H1 (cell line): ENCODE measurements at regions not wholly inside any gene's neighbourhood (a gene's known extent, or its start where the extent isn't known, plus 50 kb on each side); places are given as distances from the start of the nearest gene placed in this dataset.

Source experiments
- CTCF ChIA-PET: fragments of 300-600 bp; sonication (Branson Sonifier 250); formaldehyde crosslinking; loops from one replicate; lab custom pipeline; 2021; ENCODE audit not compliant: partially characterized antibody; lab: Charles Lee
- POLR2A ChIA-PET: fragments of 300-600 bp; sonication (Branson Sonifier 250); formaldehyde crosslinking; loops from one replicate; lab custom pipeline; 2021; ENCODE audit warnings: inconsistent platforms; ENCODE audit not compliant: partially characterized antibody; lab: Charles Lee
- DNase-seq, 2 experiments: peaks; one replicate each; pipeline versions ENCODE4 v3.0.0 to v3.0.0-alpha.2; 2010 to 2022; ENCODE audit warnings: low spot score in 2 of 2, low read depth in 1 of 2, mixed read lengths in 1 of 2
- FAIRE-seq: peaks from 2 replicates; lab custom pipeline; 2011; peaks lifted over from hg19 to GRCh38; lab: Jason Lieb, UNC
- H2AFZ ChIP-seq: 2 replicates; pipeline ENCODE4 v1.8.1; 2012; ENCODE audit warnings: low read length, inconsistent platforms
- H2AK5ac ChIP-seq: 2 replicates; pipeline ENCODE4 v1.6.1; 2013; ENCODE audit warnings: low read depth, low read length
- H2BK120ac ChIP-seq: replicated peaks from 2 replicates; pipeline ENCODE3; 2013; ENCODE audit warnings: low read depth, low read length, inconsistent platforms
- H2BK12ac ChIP-seq: 2 replicates; pipeline ENCODE4 v1.6.1; 2013; ENCODE audit warnings: low read depth, low read length
- H2BK15ac ChIP-seq: 2 replicates; pipeline ENCODE4 v1.6.1; 2013; ENCODE audit warnings: low read length
- H2BK20ac ChIP-seq: 2 replicates; pipeline ENCODE4 v1.6.1; 2013; ENCODE audit warnings: low read length
- H2BK5ac ChIP-seq: 2 replicates; pipeline ENCODE4 v1.6.1; 2013; ENCODE audit warnings: low read depth, low read length
- H3K14ac ChIP-seq: 2 replicates; pipeline ENCODE4 v1.6.1; 2013; ENCODE audit warnings: inconsistent platforms; ENCODE audit not compliant: insufficient read length
- H3K18ac ChIP-seq: 2 replicates; pipeline ENCODE4 v1.6.1; 2013; ENCODE audit warnings: low read length; ENCODE audit errors: extremely low read depth
- H3K23ac ChIP-seq: 2 replicates; pipeline ENCODE4 v1.6.1; 2013; ENCODE audit warnings: inconsistent platforms; ENCODE audit not compliant: insufficient read length
- H3K23me2 ChIP-seq: 2 replicates; pipeline ENCODE4 v1.6.1; 2013; ENCODE audit warnings: low read depth, low read length
- H3K27ac ChIP-seq: 2 replicates; pipeline ENCODE4 v1.6.1; 2011; ENCODE audit warnings: low read depth, low read length, inconsistent platforms
- H3K27me3 ChIP-seq, 4 experiments: replicated peaks in 1 of 4; 1 replicate in 1 of 4; 2 replicates in 3 of 4; pipeline versions ENCODE4 v1.6.1 to v1.8.1; 2011 to 2013; ENCODE audit warnings: low read length in 3 of 4, mild to moderate bottlenecking in 3 of 4, inconsistent platforms in 2 of 4, mixed read lengths in 2 of 4, moderate library complexity in 1 of 4; ENCODE audit not compliant: control insufficient read depth in 3 of 4, insufficient read depth in 3 of 4; ENCODE audit errors: extremely low read depth in 1 of 4
- H3K36me3 ChIP-seq, 4 experiments: 2 replicates each; pipeline versions ENCODE4 v1.6.1 to v1.8.1; 2011 to 2013; ENCODE audit warnings: mild to moderate bottlenecking in 4 of 4, low read length in 3 of 4, moderate library complexity in 2 of 4, control low read depth in 1 of 4, inconsistent platforms in 1 of 4; ENCODE audit not compliant: insufficient read depth in 4 of 4, control insufficient read depth in 2 of 4
- H3K4ac ChIP-seq: replicated peaks from 2 replicates; pipeline ENCODE3; 2013; ENCODE audit warnings: low read length, low read depth, mixed read lengths, inconsistent platforms; ENCODE audit not compliant: insufficient read length
- H3K4me1 ChIP-seq, 4 experiments: replicated peaks in 1 of 4; 1 replicate in 1 of 4; 2 replicates in 3 of 4; pipeline versions ENCODE4 v1.6.1 to v1.8.1; 2011 to 2013; ENCODE audit warnings: low read length in 3 of 4, inconsistent platforms in 2 of 4, mixed read lengths in 1 of 4; ENCODE audit not compliant: insufficient read depth in 4 of 4, control insufficient read depth in 3 of 4
- H3K4me2 ChIP-seq, 2 experiments: 2 replicates each; pipeline versions ENCODE4 v1.6.1 to v1.8.1; 2011 to 2013; ENCODE audit warnings: low read depth in 2 of 2, low read length in 2 of 2, control low read depth in 1 of 2, inconsistent platforms in 1 of 2, mild to moderate bottlenecking in 1 of 2; ENCODE audit not compliant: insufficient read depth in 1 of 2
- H3K4me3 ChIP-seq, 4 experiments: fragments of 200-600, 300-600 bp in 1 of 4; sonication (generic), shearing (Covaris generic), sonication (Bioruptor Twin) in 1 of 4; 2 replicates each; pipeline versions ENCODE4 v1.5.1 to v1.8.1; 2011 to 2016; ENCODE audit warnings: low read length in 4 of 4, low read depth in 3 of 4, control low read depth in 2 of 4, inconsistent platforms in 2 of 4, mild to moderate bottlenecking in 2 of 4, mixed read lengths in 1 of 4, moderate library complexity in 1 of 4; ENCODE audit not compliant: insufficient read depth in 2 of 4; ENCODE audit errors: extremely low read depth in 1 of 4
- H3K56ac ChIP-seq: replicated peaks from 2 replicates; pipeline ENCODE3; 2013; ENCODE audit warnings: low read depth, mild to moderate bottlenecking, mixed read lengths, low read length, inconsistent platforms; ENCODE audit not compliant: insufficient read length
- H3K79me1 ChIP-seq: 2 replicates; pipeline ENCODE4 v1.6.1; 2013; ENCODE audit warnings: low read depth, low read length, control low read depth
- H3K79me2 ChIP-seq, 2 experiments: 2 replicates each; pipeline versions ENCODE4 v1.6.1 to v1.8.1; 2012 to 2013; ENCODE audit warnings: low read length in 2 of 2, mild to moderate bottlenecking in 2 of 2, inconsistent platforms in 1 of 2; ENCODE audit not compliant: insufficient read depth in 2 of 2, control insufficient read depth in 1 of 2
- H3K9ac ChIP-seq, 4 experiments: replicated peaks in 1 of 4; 1 replicate in 1 of 4; 2 replicates in 3 of 4; pipeline versions ENCODE4 v1.6.1 to v1.8.1; 2011 to 2013; ENCODE audit warnings: low read depth in 3 of 4, low read length in 3 of 4, control low read depth in 2 of 4, mild to moderate bottlenecking in 2 of 4, moderate library complexity in 2 of 4, inconsistent platforms in 1 of 4; ENCODE audit errors: extremely low read depth in 1 of 4
- H3K9me3 ChIP-seq, 2 experiments: 2 replicates each; pipeline versions ENCODE4 v1.6.1 to v1.8.1; 2012 to 2013; ENCODE audit warnings: mild to moderate bottlenecking in 2 of 2, moderate library complexity in 2 of 2, control low read depth in 1 of 2, inconsistent platforms in 1 of 2, low read depth in 1 of 2, low read length in 1 of 2, mixed read lengths in 1 of 2; ENCODE audit not compliant: insufficient read depth in 2 of 2
- H4K20me1 ChIP-seq, 2 experiments: replicated peaks in 1 of 2; 2 replicates each; pipeline versions ENCODE3 to v1.8.1; 2011 to 2013; ENCODE audit warnings: inconsistent platforms in 2 of 2, low read length in 2 of 2, mild to moderate bottlenecking in 1 of 2; ENCODE audit not compliant: insufficient read depth in 2 of 2, control insufficient read depth in 1 of 2
- H4K5ac ChIP-seq: 2 replicates; pipeline ENCODE4 v1.6.1; 2013; ENCODE audit warnings: low read length, low read depth, mixed read lengths, inconsistent platforms; ENCODE audit not compliant: insufficient read length
- H4K8ac ChIP-seq: 2 replicates; pipeline ENCODE4 v1.8.0; 2013; ENCODE audit warnings: mild to moderate bottlenecking, moderate library complexity, low read length, inconsistent platforms; ENCODE audit not compliant: insufficient read depth; ENCODE audit errors: extremely low read depth
- H4K91ac ChIP-seq: replicated peaks from 2 replicates; pipeline ENCODE3; 2013; ENCODE audit warnings: low read length, mixed read lengths, inconsistent platforms; ENCODE audit not compliant: insufficient read length
- ATF2 ChIP-seq: IDR thresholded peaks from 2 replicates; pipeline ENCODE4 v1.6.1; 2012; ENCODE audit warnings: low read length, inconsistent platforms
- KDM1A ChIP-seq: fragments of 200-600, 300-600 bp; sonication (generic); IDR thresholded peaks from 2 replicates; pipeline ENCODE4 v1.7.1; 2016; ENCODE audit warnings: mild to moderate bottlenecking, low read length, borderline replicate concordance
- ZNF274 ChIP-seq: IDR thresholded peaks from 2 replicates; pipeline ENCODE4 v1.7.0; 2012; ENCODE audit warnings: low read length, borderline replicate concordance; ENCODE audit errors: extremely low read depth
- WGBS, 2 experiments: shearing (Covaris generic) in 1 of 2; methylation state at CpG; one replicate each; pipeline versions ENCODE4 v1.1.6 to v1.1.7; 2013 to 2015; ENCODE audit warnings: low lambda C conversion rate in 2 of 2, mixed read lengths in 2 of 2, inconsistent platforms in 1 of 2, low coverage in 1 of 2, missing lambda C conversion rate in 1 of 2; ENCODE audit not compliant: insufficient replicate concordance in 2 of 2, insufficient coverage in 1 of 2, insufficient read length in 1 of 2; ENCODE audit errors: extremely low coverage in 1 of 2, missing lambda C conversion rate in 1 of 2; 5-methylcytosine and 5-hydroxymethylcytosine counted together

GRCh38 chr4:58649226-58649625 is 1539.0 kb upstream of the IGFBP7 start:
- Histone ChIP-seq H3K9ac (no peak overlapping the region), H3K4me2 (no peak overlapping the region), H2BK5ac (no peak overlapping the region), H3K18ac (no peak overlapping the region), H3K27ac (no peak overlapping the region), H2BK120ac (no peak overlapping the region), H4K5ac (no peak overlapping the region), H2BK12ac (no peak overlapping the region), H3K79me2 (no peaks in the 10 kb centered on the region), H4K8ac (no peak overlapping the region), H3K14ac (no peak overlapping the region), H3K4me1 (no peaks in the 10 kb centered on the region), H3K27me3 (no peaks in the 10 kb centered on the region), H2BK15ac (no peak overlapping the region), H3K79me1 (no peaks in the 10 kb centered on the region), H3K23ac (no peak overlapping the region), H3K36me3 (no peaks in the 10 kb centered on the region), H2BK20ac (no peak overlapping the region), H2AK5ac (no peak overlapping the region), H4K91ac (no peak overlapping the region), H3K9me3 (no peaks in the 10 kb centered on the region), H3K4me3 (no peak overlapping the region), H3K23me2 (no peaks in the 10 kb centered on the region), H2AFZ (no peak overlapping the region), H3K4ac (no peak overlapping the region), H3K56ac (no peak overlapping the region), H4K20me1 (no peaks in the 10 kb centered on the region)
- FAIRE-seq (no peak), DNase-seq (no peak)
- 93% methylated on average over 1 of the region's 1 CpG; no CpG with 5 or more reads in 1 of the 2 experiments for WGBS, 2 experiments
- ChIA-PET CTCF (no interaction called here), POLR2A (no interaction called here)
- TF ChIP-seq ZNF274 (no peak), ATF2 (no peak), KDM1A (no peak)
